ENCODE measurements at regions not wholly inside any gene's neighbourhood (a gene's known extent, or its start where the extent isn't known, plus 50 kb on each side); places are given as distances from the start of the nearest gene placed in this dataset.

- TF ChIP-seq, protein P1, sequence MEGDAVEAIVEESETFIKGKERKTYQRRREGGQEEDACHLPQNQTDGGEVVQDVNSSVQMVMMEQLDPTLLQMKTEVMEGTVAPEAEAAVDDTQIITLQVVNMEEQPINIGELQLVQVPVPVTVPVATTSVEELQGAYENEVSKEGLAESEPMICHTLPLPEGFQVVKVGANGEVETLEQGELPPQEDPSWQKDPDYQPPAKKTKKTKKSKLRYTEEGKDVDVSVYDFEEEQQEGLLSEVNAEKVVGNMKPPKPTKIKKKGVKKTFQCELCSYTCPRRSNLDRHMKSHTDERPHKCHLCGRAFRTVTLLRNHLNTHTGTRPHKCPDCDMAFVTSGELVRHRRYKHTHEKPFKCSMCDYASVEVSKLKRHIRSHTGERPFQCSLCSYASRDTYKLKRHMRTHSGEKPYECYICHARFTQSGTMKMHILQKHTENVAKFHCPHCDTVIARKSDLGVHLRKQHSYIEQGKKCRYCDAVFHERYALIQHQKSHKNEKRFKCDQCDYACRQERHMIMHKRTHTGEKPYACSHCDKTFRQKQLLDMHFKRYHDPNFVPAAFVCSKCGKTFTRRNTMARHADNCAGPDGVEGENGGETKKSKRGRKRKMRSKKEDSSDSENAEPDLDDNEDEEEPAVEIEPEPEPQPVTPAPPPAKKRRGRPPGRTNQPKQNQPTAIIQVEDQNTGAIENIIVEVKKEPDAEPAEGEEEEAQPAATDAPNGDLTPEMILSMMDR (IDR thresholded peaks at IDR 0.05; ENCODE audit: borderline replicate concordance, insufficient read depth, low read depth, low read length) = no peak
- H3K4me3 ChIP-seq (ENCODE audit: low read depth, low read length) = no peak overlapping the region
These were observed 391.4 kb upstream of the CADM1 start for GRCh38 chr11:115895594-115895993.

GRCh38 chr11:115894176-115894575 lies 390.0 kb upstream of the CADM1 start:
- H3K4me3 ChIP-seq (ENCODE audit: low read depth, low read length) = no peak overlapping the region
- TF ChIP-seq, protein P1 (IDR thresholded peaks at IDR 0.05; ENCODE audit: borderline replicate concordance, insufficient read depth, low read depth, low read length) = no peak

- TF ChIP-seq, protein P1 (IDR thresholded peaks at IDR 0.05; ENCODE audit: borderline replicate concordance, insufficient read depth, low read depth, low read length) = no peak
These were observed 389.4 kb upstream of the CADM1 start for GRCh38 chr11:115893461-115894099.

DNA sequence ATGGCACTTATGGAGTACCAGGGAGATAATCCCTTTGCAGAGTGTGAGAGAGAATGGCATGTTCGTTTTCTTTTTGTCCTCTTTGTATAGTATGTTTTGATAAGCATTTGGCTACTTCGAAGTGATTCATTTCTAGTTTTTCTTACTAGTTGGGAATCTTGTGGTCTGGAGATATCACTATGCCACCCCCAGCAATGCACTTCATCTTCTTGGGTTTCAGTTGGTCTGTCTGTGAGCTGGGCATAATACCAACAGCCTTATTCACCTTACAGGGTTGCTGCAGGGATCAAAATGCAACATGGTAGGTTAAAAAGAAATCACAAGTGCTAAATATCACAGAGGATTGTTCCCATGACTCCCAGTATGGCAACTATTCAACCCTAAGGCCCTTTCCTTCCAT lies 387.8 kb upstream of the CADM1 start:
- TF ChIP-seq, protein P1 (IDR thresholded peaks at IDR 0.05; ENCODE audit: borderline replicate concordance, insufficient read depth, low read depth, low read length) = no peak

More at GRCh38 chr11:115893461-115894099, 389.4 kb upstream of the CADM1 start:
- no peak overlapping the region for H3K4me3 ChIP-seq (ENCODE audit: low read depth, low read length)

GRCh38 chr11:115891581-115891980 lies 387.4 kb upstream of the CADM1 start:
- TF ChIP-seq, protein P1 (IDR thresholded peaks at IDR 0.05; ENCODE audit: borderline replicate concordance, insufficient read depth, low read depth, low read length) = no peak
- H3K4me3 ChIP-seq (ENCODE audit: low read depth, low read length) = no peak overlapping the region

More for the DNA sequence above, 387.8 kb upstream of the CADM1 start:
- H3K4me3 ChIP-seq (ENCODE audit: low read depth, low read length) = no peak overlapping the region

- no peak overlapping the region for H3K4me3 ChIP-seq (ENCODE audit: low read depth, low read length)
- TF ChIP-seq, protein P1 (IDR thresholded peaks at IDR 0.05; ENCODE audit: borderline replicate concordance, insufficient read depth, low read depth, low read length) = no peak
These were observed 386.3 kb upstream of the CADM1 start for GRCh38 chr11:115890500-115890899.

- TF ChIP-seq, protein P1 (IDR thresholded peaks at IDR 0.05; ENCODE audit: borderline replicate concordance, insufficient read depth, low read depth, low read length) = no peak
- no peak overlapping the region for H3K4me3 ChIP-seq (ENCODE audit: low read depth, low read length)
These were observed 385.5 kb upstream of the CADM1 start for GRCh38 chr11:115889712-115890111.

All from GM12875 (cell line).